ENCODE measurements at regions not wholly inside any gene's neighbourhood (a gene's known extent, or its start where the extent isn't known, plus 50 kb on each side); places are given as distances from the start of the nearest gene placed in this dataset.

DNA sequence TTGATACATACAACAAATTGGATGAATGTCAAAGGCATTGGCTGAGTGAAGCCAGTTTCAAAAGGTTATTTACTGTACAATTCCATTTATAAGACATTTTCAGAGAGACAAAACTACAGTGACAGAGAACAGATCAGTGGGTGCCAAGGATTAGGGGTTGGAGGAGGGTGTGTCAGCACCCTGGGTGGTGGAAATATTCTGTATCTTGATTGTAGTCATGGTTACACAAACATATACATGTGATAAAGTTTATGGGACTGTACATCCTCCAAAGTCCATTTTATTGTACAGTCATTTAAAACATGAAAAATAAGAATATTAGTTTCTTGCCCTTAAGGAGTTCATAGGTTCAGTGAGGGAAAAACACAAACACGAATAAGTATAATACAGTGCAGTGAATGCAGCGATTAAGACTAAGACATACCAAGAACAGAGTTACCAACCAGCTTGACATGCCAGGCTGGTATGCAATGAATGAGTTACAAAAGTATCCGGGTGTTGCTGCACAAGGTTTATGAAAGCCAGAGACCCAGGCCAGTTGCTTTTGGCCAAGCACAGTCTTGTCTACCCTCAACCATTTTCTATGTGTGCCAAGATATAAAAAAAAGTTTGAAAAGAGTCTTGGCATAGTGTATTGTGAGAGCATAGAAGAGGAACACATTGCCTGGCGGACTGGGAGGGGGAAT is 123.6 kb downstream of the MSL3 start (continued):
- TF ChIP-seq, protein P1, sequence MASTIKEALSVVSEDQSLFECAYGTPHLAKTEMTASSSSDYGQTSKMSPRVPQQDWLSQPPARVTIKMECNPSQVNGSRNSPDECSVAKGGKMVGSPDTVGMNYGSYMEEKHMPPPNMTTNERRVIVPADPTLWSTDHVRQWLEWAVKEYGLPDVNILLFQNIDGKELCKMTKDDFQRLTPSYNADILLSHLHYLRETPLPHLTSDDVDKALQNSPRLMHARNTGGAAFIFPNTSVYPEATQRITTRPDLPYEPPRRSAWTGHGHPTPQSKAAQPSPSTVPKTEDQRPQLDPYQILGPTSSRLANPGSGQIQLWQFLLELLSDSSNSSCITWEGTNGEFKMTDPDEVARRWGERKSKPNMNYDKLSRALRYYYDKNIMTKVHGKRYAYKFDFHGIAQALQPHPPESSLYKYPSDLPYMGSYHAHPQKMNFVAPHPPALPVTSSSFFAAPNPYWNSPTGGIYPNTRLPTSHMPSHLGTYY (CRISPR knock-in tag; IDR thresholded peaks at IDR 0.05) = no peak
- TF ChIP-seq, protein P2, sequence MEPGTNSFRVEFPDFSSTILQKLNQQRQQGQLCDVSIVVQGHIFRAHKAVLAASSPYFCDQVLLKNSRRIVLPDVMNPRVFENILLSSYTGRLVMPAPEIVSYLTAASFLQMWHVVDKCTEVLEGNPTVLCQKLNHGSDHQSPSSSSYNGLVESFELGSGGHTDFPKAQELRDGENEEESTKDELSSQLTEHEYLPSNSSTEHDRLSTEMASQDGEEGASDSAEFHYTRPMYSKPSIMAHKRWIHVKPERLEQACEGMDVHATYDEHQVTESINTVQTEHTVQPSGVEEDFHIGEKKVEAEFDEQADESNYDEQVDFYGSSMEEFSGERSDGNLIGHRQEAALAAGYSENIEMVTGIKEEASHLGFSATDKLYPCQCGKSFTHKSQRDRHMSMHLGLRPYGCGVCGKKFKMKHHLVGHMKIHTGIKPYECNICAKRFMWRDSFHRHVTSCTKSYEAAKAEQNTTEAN (CRISPR knock-in tag; IDR thresholded peaks at IDR 0.05) = no peak
- TF ChIP-seq NR3C1 (CRISPR knock-in tag; conservative IDR thresholded peaks at IDR 0.05; ENCODE audit: low read depth) (no peak), CBFB (CRISPR knock-in tag; IDR thresholded peaks at IDR 0.05; ENCODE audit: low read depth) (no peak)

DNA sequence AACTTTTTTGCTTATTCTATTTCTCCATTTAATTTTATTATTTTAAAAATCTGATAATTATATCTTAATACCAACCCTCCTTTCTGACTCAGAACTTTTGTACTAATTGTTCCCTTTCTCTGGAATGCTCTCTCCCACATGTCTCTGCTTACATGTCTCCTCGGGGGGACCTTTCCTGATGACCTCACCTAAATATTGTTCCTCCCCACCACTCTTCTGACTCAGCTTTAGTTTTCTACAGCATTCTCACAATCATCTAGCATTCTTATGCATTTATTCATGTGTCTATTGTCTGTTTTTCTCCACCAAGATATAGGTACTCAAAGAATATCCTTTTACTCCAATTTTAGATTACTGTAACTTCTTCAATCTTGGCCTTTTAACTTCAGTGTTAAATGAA is 128.7 kb downstream of the MSL3 start:
- no peaks in the 10 kb centered on the region for H3K9me3 Mint-ChIP-seq
- ChIA-PET CTCF (no interaction called here), POLR2A (no interaction called here)
- H3K27ac Mint-ChIP-seq = no peak overlapping the region
- no peak for ATAC-seq
- no peak for DNase-seq (ENCODE audit: low spot score)
- H3K4me1 Mint-ChIP-seq = peaks cover 4% of the 10 kb centered on the region
- H3K36me3 Mint-ChIP-seq = no peaks in the 10 kb centered on the region
- no peaks in the 10 kb centered on the region for H3K27me3 Mint-ChIP-seq (ENCODE audit: low read depth)
- TF ChIP-seq, protein P3, sequence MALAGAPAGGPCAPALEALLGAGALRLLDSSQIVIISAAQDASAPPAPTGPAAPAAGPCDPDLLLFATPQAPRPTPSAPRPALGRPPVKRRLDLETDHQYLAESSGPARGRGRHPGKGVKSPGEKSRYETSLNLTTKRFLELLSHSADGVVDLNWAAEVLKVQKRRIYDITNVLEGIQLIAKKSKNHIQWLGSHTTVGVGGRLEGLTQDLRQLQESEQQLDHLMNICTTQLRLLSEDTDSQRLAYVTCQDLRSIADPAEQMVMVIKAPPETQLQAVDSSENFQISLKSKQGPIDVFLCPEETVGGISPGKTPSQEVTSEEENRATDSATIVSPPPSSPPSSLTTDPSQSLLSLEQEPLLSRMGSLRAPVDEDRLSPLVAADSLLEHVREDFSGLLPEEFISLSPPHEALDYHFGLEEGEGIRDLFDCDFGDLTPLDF (CRISPR knock-in tag; IDR thresholded peaks at IDR 0.05) = no peak
- TF ChIP-seq ZNF121 (CRISPR knock-in tag; IDR thresholded peaks at IDR 0.05) = no peak
- TF ChIP-seq ZNF396 (CRISPR knock-in tag; IDR thresholded peaks at IDR 0.05; ENCODE audit: borderline replicate concordance) = no peak
- TF ChIP-seq JAZF1 (CRISPR knock-in tag; IDR thresholded peaks at IDR 0.05) = no peak
- TF ChIP-seq ZNF317 (CRISPR knock-in tag; IDR thresholded peaks at IDR 0.05; ENCODE audit: borderline replicate concordance, low read depth) = no peak
- TF ChIP-seq, protein P4, sequence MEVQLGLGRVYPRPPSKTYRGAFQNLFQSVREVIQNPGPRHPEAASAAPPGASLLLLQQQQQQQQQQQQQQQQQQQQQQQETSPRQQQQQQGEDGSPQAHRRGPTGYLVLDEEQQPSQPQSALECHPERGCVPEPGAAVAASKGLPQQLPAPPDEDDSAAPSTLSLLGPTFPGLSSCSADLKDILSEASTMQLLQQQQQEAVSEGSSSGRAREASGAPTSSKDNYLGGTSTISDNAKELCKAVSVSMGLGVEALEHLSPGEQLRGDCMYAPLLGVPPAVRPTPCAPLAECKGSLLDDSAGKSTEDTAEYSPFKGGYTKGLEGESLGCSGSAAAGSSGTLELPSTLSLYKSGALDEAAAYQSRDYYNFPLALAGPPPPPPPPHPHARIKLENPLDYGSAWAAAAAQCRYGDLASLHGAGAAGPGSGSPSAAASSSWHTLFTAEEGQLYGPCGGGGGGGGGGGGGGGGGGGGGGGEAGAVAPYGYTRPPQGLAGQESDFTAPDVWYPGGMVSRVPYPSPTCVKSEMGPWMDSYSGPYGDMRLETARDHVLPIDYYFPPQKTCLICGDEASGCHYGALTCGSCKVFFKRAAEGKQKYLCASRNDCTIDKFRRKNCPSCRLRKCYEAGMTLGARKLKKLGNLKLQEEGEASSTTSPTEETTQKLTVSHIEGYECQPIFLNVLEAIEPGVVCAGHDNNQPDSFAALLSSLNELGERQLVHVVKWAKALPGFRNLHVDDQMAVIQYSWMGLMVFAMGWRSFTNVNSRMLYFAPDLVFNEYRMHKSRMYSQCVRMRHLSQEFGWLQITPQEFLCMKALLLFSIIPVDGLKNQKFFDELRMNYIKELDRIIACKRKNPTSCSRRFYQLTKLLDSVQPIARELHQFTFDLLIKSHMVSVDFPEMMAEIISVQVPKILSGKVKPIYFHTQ (CRISPR knock-in tag; IDR thresholded peaks at IDR 0.05) = no peak
- TF ChIP-seq, protein P2 (CRISPR knock-in tag; IDR thresholded peaks at IDR 0.05) = no peak
- TF ChIP-seq NFE2L1 (CRISPR knock-in tag; IDR thresholded peaks at IDR 0.05) = no peak
- TF ChIP-seq IRF2 (CRISPR knock-in tag; IDR thresholded peaks at IDR 0.05; ENCODE audit: borderline replicate concordance, low read depth) = no peak
- TF ChIP-seq, protein P5, sequence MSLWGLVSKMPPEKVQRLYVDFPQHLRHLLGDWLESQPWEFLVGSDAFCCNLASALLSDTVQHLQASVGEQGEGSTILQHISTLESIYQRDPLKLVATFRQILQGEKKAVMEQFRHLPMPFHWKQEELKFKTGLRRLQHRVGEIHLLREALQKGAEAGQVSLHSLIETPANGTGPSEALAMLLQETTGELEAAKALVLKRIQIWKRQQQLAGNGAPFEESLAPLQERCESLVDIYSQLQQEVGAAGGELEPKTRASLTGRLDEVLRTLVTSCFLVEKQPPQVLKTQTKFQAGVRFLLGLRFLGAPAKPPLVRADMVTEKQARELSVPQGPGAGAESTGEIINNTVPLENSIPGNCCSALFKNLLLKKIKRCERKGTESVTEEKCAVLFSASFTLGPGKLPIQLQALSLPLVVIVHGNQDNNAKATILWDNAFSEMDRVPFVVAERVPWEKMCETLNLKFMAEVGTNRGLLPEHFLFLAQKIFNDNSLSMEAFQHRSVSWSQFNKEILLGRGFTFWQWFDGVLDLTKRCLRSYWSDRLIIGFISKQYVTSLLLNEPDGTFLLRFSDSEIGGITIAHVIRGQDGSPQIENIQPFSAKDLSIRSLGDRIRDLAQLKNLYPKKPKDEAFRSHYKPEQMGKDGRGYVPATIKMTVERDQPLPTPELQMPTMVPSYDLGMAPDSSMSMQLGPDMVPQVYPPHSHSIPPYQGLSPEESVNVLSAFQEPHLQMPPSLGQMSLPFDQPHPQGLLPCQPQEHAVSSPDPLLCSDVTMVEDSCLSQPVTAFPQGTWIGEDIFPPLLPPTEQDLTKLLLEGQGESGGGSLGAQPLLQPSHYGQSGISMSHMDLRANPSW (CRISPR knock-in tag; conservative IDR thresholded peaks at IDR 0.05; ENCODE audit: low read depth) = no peak
- TF ChIP-seq, protein P6, sequence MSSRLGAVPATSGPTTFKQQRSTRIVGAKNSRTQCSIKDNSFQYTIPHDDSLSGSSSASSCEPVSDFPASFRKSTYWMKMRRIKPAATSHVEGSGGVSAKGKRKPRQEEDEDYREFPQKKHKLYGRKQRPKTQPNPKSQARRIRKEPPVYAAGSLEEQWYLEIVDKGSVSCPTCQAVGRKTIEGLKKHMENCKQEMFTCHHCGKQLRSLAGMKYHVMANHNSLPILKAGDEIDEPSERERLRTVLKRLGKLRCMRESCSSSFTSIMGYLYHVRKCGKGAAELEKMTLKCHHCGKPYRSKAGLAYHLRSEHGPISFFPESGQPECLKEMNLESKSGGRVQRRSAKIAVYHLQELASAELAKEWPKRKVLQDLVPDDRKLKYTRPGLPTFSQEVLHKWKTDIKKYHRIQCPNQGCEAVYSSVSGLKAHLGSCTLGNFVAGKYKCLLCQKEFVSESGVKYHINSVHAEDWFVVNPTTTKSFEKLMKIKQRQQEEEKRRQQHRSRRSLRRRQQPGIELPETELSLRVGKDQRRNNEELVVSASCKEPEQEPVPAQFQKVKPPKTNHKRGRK (CRISPR knock-in tag; IDR thresholded peaks at IDR 0.05; ENCODE audit: borderline replicate concordance) = no peak
- H3K4me3 Mint-ChIP-seq = no peak overlapping the region
